DND-41 (cell line): ENCODE measurements at regions not wholly inside any gene's neighbourhood (a gene's known extent, or its start where the extent isn't known, plus 50 kb on each side); places are given as distances from the start of the nearest gene placed in this dataset.

Source experiments
- EZH2 ChIP-seq: IDR thresholded peaks from 3 replicates; pipeline ENCODE4 v1.6.1; 2012; ENCODE audit warnings: borderline replicate concordance, low read depth, mild to moderate bottlenecking, moderate library complexity, low read length, inconsistent platforms; ENCODE audit not compliant: severe bottlenecking
- TF ChIP-seq, protein P1 (sequence below): IDR thresholded peaks from 2 replicates; pipeline ENCODE4 v1.5.1; 2012; ENCODE audit warnings: borderline replicate concordance, low read length, moderate library complexity, mild to moderate bottlenecking; ENCODE audit not compliant: poor library complexity, severe bottlenecking; ENCODE audit errors: extremely low read depth

- no peak for TF ChIP-seq EZH2
- TF ChIP-seq, protein P1, sequence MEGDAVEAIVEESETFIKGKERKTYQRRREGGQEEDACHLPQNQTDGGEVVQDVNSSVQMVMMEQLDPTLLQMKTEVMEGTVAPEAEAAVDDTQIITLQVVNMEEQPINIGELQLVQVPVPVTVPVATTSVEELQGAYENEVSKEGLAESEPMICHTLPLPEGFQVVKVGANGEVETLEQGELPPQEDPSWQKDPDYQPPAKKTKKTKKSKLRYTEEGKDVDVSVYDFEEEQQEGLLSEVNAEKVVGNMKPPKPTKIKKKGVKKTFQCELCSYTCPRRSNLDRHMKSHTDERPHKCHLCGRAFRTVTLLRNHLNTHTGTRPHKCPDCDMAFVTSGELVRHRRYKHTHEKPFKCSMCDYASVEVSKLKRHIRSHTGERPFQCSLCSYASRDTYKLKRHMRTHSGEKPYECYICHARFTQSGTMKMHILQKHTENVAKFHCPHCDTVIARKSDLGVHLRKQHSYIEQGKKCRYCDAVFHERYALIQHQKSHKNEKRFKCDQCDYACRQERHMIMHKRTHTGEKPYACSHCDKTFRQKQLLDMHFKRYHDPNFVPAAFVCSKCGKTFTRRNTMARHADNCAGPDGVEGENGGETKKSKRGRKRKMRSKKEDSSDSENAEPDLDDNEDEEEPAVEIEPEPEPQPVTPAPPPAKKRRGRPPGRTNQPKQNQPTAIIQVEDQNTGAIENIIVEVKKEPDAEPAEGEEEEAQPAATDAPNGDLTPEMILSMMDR: no peak
These were observed 74.4 kb upstream of the FBRSL1 start for GRCh38 chr12:132415327-132416120.
